ENCODE measurements at regions not wholly inside any gene's neighbourhood (a gene's known extent, or its start where the extent isn't known, plus 50 kb on each side); places are given as distances from the start of the nearest gene placed in this dataset.
"Not testable (repeated sequence)": the region's sequence is repeated elsewhere in the genome, so short reads cannot be mapped to it uniquely, and the experiment has no call there.

DNA sequence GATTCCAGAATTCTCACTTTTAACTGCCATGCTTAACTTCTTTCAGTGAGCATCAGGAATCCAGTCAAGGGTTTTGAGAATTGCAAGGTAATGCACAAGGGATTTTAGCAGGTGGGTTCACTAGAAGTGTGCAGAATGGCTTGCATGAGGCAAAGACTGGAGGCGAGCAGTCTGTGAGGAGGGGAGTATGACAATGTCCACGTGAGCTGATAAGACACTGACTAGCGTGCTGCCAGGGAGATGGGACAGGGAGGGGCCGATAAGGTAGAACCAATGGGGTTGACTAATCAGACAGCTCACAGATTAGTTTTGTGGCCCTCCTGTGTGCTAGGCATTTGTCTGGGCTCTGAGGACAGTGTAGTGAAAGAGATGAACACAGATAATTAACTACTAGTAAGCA lies 102.0 kb upstream of the DAZL start:
- DNase-seq (ENCODE audit: low read depth): no peak

DNA sequence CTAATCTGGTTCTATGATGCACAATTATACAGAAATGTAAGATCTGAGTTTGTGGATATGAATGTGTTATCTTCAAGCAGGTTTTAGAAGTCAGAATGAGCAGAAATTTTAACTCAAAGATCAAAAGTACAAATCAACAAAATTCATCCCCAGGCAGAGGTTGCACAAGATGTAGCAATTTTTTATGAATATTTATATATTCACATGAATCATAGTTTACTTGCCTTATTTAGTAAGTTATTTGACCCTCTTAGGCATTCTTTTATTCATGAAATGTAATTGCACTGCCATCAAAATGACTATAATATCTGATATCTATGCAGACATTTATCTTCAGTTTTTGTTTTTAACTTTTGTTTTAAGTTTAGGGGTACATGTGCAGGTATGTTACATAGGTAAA lies 103.1 kb upstream of the DAZL start:
- DNase-seq (ENCODE audit: low read depth): no peak

DNA sequence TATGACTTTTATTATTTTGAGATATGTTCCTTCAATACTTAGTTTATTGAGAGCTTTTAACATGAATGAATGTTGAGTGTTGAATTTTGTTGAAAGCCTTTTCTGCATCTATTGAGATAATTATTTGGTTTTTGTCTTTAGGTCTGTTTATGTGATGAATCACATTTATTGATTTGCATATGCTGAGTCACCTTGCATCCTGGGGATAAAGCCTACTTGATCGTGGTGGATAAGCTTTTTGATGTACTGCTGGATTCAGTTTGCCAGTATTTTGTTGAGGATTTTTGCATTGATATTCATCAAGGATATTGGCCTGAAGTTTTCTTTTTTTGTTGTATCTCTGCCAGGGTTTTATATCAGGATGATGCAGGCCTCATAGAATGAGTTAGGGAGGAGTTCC lies 106.5 kb upstream of the DAZL start:
- not testable (repeated sequence) for DNase-seq (ENCODE audit: low read depth)

DNA sequence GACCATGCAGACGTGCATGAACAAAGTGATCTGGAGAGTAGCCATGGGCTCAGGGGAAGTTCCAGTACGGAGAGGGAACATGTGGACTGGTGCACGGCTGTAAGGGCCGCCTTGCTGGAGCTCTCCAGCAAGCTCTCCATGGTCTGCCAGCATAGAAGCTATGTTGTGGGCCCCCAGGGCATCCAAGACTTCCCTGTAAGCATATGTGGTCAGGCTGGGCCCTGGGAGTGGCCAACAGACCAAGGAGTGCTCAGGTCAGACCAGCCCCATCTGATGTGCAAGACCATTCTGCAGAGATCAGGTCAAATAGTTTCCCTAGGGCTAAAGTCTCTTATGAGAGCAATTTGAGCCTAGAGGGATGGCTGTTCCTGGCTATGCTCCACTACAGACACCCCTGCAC lies 110.1 kb upstream of the DAZL start:
- no peak for DNase-seq (ENCODE audit: low read depth)

DNA sequence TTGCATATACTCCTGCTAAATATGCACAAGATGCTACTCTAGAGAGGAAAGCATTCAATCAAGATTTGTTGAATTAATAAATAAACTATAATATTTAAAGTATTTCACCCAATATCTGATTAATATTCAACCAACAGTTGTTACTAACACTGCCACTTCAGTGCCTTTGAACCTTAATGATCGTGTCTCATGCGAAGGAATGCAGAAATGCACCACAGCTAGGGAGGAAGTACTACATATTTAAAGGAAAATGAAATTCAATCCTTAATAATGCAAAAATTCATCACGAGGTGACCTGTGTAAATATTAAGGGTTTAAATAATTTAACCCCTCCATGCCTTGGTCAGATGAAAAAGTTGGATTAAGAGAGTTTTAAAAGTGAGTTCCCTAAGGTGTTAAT lies 114.2 kb upstream of the DAZL start:
- peak; percentile 53 for DNase-seq (ENCODE audit: low read depth)

DNA sequence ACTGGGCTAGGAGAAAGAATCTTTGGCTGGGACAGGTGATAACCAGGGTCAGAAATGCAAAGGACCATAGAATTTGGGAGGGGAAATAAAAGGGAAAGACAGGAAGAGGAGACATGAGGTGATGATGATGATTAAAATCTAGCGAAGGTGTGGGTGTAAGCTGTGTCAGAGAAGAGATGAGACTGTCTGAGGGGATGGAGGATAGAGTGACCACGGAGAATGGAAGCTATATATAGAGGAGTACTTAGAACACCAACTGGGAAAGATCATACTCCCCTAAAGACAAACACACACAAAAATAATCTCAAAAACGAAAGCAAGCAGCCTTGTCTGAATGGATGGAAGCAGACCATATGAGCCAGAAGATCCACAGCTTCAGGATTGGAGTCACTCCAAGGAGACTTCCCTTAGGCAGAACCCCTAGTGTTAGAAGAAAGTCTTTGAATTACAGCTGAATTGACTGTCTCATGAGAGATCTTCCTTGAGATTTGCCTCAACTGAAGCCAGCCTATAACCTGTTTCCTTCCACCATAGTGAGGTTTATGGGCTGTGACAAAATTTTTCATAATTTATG lies 115.2 kb upstream of the DAZL start:
- no peak for DNase-seq (ENCODE audit: low read depth)

DNA sequence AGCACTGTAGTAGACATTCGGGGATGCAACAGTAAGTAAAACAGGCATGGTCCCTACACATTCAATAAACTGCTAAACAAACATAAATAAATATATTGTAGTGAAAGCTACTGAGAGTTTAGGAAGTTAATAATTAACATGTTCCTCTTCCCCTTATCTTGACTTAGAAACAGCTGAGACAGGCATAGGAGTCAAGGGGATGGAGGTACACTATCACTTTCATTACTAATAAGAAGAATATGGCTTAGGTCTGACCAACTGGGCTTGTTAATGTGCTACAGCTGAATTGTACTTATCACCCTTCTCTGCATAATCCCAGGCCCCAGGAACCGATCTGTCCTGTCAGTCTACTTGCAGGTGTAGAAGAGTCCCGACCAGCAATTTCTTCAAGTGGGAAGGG lies 116.3 kb upstream of the DAZL start:
- no peak for DNase-seq (ENCODE audit: low read depth)

DNA sequence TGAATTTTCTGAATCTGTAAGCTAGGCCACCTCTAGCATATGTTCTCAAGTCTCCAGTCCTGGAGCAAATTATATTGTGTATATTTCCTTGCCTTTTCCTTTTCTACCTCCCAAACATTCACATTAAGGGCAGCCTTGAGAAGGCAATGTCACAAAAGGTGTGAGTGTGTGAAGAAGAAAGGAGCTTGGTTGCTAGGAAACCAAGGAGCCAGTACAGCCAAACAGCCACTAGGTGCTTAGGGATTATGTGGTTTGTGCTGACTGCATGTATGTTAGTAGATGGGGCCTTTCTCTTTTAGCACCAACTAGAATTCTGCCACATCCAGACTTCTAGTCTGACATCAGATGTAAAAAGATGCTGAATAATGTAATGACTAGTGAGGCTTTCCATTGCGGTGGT lies 118.8 kb upstream of the DAZL start:
- DNase-seq (ENCODE audit: low read depth): peak; percentile 70

DNA sequence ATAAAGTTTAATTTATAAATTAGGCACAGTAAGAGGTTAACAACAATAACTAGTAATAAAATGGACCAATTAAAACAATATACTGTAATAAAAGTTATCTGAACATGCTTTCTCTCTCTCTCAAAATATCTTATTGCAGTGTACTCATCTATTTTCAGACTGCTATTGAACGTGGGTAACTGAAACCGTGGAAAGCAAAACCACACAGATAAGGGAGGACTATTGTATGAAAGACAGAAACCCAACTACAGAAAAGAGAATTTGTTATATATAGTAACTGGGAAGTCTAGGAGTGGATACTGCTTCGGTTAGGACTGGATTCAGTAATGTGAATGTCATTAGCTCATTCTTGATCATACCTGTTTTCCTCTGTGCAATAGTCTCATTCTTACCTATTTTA lies 119.3 kb upstream of the DAZL start:
- DNase-seq (ENCODE audit: low read depth): no peak

DNA sequence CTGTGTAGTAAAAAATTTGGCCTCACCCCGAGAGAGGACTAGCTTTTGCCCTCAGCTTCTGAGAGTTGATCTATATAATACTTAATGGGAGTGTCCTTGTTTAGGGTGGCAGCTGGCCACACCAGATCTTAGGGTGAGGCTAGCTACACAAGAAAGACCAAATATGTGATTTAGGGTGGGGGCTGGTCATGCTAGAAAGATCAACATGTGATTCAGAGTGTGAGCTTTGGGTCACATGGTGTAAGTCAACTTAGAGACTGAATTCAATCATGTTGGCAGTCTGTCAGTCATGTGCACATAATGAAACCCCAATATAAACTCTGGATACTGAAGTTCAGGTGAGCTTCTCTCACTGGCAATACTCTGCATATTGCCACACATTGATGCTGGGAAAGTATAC lies 120.7 kb upstream of the DAZL start:
- DNase-seq (ENCODE audit: low read depth): no peak

DNA sequence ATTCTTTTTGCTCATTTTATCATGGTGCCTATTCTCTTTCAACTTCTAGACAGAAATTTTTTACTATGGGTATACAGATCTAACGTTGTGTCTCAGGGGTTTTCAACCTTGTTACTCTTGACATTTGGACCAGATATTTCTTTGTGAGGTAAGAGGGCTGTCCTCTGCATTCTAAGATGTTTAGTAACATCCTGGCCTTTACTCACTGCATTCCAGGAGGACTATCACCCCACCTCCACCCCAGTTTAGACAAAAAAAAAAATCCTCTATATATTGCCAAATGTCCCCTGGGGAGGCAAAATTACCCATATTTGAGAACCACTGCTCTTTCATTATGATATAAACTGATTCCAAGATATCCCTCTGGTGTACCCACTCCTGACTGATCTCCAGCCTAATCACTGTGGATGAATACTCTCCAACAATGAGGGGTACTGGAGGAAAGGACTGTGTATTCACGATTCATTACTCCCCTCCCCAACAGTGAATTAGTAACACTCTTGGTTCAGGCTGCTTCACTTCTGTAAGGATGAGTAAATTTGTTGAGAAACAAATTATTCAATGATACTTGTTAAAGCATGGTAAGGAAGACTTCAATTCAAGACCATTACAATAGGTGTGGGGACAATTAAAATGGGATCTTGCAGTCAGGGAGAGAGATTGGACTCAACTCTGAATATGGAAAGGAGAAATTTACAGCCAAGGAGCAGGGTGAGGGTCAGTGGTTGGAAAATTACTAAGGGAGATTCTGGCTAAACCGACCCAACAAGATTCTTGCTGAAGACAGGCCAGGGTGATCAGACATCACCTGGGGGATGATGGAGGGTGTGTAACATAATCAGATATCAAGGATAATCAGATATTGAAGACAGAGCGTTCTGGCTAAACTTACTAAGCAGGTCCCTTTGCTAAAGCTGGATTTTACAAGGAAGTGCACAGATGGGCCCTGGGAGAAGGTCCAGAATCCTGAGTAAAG lies 123.8 kb upstream of the DAZL start:
- DNase-seq (ENCODE audit: low read depth): peak; percentile 73

DNA sequence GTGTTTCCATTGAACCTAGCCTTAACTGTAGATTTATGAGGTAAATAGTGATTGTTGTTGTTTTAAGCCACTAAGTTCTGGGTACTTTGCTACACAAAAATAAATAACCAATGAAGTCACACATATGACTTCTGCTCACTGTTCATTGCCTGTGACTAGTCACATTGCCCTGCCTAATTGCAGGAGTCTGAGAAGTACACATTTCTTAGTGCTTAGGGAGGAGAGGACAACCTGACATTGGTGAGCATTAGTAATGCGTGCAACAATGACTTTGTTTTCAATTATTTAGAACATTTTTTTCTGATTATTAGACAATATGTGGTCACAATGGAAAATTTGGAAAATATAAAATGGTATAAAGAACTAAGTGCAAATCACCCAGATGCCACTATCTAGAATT lies 133.2 kb upstream of the DAZL start:
- DNase-seq (ENCODE audit: low read depth): no peak

DNA sequence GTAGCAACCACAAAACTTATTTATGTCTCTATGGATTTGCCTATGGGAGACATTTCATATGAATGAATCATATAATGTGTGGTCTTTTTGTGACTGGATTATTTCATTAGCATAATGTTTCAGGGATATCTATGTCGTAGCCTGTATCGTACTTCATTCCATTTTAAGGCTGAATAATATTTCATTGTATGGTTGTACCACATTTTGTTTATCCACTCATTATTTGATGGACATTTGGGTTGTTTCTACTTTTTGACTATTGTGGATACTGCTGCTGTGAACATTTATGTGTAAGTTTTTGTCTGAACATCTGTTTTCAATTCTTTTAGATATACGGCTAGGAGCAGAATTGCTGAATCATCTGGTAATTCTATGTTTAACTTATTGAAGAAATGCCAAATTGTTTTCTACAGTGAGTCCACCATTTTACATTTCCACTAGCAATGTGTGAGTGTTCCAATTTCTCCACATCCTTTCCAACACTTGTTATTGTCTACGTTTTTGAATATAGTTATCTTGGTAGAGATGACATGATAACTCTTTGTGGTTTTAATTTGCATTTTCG lies 134.4 kb upstream of the DAZL start:
- DNase-seq (ENCODE audit: low read depth): no peak

DNA sequence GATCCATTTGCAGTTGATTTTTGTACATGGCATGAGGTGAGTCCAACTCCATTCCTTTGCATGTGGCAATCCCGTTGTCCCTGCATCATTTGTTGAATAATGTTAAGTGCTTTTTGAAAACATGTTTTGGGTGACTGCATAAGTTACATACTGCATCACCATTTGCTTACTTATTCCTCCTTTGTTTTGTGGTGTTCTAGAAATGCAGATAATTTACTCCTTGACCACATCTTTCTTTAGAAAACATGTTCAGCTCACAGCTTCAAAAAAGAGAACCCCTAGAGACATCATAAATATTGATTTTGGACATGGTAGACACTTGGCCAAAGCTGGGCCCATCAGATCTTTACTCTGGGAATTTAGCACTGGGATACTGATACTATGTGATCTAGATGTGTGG lies 135.3 kb upstream of the DAZL start:
- peak; percentile 66 for DNase-seq (ENCODE audit: low read depth)

DNA sequence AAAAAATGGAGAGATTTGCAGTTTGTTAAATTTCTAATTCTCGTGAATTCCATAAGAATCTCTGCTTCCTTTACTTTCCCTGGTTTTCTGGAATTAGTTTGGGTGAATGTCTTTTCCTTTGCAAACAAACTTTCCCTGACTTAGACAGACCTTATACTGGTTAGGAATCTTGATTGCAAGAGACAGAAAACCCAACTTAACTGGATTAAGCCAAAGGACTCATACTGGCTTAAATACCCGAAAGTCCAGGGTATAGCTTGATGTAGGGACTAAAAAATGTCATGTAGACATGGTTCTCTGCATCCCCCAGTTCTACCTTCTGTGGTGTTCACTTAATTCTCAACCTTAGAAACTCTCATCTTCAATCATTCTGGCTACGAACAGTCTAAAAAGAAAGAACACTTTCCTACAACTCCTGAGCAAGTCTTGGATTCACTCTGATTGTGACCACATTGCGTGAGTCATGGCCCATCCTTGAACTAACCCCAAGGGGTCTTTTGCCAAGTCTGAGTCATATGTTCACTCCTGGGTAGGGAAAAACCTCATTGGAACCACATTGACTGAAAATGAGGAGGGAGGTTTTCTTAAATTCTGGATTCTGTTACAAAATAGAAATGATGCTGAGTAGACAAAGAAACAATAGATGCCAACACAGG lies 136.0 kb upstream of the DAZL start:
- peak; percentile 93 for DNase-seq (ENCODE audit: low read depth)

DNA sequence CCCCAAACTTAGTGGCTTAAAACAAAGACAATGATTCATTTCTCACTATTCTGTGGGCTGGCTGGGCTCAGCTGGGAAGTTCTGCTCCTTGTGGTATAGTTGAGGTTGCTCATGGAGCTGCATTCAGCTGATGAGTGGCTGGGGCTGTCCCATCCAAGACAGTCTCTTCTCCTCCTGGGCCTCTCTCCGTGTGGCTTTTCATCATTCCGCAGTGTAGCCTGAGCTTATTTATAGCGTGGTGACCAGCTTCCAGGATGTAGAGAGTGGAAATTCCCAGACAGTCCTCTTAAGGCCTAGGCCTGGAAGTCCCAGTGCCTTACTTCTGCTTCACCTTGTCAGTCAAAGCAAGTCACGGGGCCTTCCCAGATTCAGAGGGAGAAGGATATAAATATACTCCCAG lies 136.7 kb upstream of the DAZL start:
- DNase-seq (ENCODE audit: low read depth): peak; percentile 76

DNA sequence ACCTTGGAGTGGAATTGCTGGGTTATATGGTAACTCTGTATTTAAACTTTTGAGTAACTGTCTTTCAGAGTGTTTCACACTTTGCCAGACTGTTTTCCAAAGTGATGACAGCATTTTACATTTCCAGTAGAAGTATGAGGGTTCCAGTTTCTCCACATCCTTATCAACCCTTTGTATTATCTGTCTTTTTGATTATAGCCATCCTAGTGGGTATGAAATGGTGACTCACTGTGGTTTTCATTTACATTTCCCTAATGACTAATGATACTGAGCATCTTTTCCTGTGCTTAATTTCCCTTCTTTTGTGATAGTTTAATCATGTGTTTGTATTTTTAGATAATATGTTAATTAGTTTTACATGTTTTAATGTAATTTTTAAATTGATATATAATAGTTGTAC lies 138.1 kb upstream of the DAZL start:
- no peak for DNase-seq (ENCODE audit: low read depth)

DNA sequence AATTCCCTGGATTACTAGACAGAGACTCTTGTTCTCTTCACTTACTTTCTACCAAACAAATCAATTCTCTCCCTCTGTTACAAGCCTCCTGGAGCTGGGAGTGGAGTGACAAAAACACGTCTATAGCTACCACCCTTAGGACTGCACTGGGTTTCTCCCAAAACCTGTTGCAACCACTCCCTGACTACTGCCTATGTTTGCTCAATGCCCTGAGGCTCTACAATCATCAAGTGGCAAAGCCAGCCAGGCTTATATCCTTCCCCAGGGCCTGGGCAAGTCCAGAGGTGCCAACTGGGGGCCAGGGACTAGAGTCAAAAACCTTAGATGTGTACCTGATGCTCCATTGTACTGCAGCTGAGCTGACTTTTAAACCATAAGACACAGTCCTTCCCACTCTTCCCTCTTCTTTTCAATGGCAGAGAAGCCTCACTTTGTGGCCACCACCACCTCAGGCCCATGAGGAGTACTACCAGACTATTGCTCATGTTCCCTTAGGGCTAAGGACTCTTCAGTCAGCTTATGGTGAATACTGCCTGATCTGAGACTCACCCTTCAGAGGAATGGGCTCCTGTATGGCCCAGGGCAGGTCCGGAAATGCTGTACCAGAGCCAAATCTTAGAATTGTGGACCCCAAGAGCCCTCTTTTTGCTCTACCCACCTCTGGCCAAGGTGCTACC lies 125.4 kb upstream of the PLCL2 start:
- no peak for DNase-seq (ENCODE audit: low read depth)

DNA sequence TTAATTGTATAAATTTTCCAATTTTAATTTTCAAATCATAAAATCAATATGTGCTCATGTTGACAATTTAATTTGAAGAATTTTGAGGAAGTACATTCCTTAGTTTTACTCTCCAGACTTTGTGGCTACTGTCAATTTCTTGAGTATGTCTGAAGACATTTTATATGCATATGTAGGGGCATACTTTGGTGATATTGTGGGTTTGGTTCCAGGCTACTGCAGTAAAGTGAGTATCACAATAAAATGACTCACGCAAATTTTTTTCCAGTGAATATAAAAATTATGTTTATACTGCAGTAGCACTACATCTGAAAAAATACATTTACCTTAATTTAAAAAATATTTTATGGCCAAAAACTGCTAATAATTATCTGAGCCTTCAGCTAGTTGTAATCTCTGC lies 123.2 kb upstream of the PLCL2 start:
- DNase-seq (ENCODE audit: low read depth): no peak

DNA sequence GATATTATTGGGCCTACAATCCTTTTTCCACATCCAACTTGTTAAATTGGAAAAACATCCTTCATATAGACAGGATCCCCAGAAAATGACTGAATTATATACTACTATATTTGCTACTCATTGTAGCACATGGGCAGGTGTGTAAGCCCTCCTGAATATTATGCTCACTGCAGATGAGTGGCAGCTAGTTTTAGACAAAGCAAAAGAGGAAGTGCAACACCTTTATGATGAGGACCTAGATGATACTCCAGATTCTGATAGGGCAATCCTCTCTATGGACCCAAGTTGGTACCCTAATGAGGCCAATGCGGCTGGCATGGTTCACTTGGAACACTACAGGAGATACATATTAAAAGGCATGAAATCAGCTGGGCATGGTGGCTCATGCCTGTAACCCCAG lies 119.1 kb upstream of the PLCL2 start:
- DNase-seq (ENCODE audit: low read depth): no peak

DNA sequence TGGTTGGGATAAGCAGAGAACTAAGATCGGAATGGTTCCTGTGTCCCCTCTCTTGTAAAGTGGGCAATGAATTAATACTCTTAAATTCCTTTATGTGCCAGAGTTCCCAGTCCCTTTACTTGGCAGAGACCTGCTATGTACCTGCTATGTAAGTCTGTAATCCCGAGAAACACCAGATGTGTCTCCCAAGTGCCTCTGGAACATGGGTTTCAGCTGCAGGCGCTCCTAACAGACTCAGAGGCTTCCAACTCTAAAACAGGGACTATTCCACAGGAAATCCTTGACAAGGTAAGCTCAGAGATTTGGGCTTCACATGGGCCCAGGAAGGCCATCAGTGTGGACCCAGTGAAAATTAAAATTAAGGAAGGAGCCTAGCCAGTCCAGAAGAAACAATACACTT lies 117.7 kb upstream of the PLCL2 start:
- DNase-seq (ENCODE audit: low read depth): no peak

DNA sequence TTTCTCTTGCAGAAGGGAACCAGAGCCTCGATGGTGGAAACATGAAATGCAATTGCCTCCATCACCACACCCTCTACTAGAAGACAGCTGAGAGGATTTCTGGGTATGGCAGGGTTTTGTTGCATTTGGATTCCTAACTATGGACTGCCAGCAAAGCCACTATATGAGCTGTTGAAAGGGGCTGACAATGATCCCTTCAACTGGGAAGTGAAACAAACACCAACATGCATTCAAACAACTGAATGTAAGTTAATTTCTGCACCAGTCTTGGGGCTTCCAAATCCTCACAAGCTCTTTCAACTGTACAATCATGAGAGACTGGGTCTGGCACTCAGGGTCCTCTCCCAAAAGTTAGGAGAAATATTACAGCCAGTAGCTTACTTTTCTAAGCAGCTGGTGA lies 116.7 kb upstream of the PLCL2 start:
- DNase-seq (ENCODE audit: low read depth): no peak

All from renal cortical epithelial cell (primary cell).